ENCODE measurements at regions not wholly inside any gene's neighbourhood (a gene's known extent, or its start where the extent isn't known, plus 50 kb on each side); places are given as distances from the start of the nearest gene placed in this dataset.

GRCh38 chr4:175253184-175253902, 335.2 kb downstream of the ADAM29 start:
- TF ChIP-seq GATA3 (IDR thresholded peaks at IDR 0.05; ENCODE audit: low read depth, low read length) (no peak), GATA2 (IDR thresholded peaks at IDR 0.05; ENCODE audit: low read depth, low read length) (no peak)
